CD14-positive monocyte (primary cell): ENCODE measurements at regions not wholly inside any gene's neighbourhood (a gene's known extent, or its start where the extent isn't known, plus 50 kb on each side); places are given as distances from the start of the nearest gene placed in this dataset.

ENCODE experiments used
- DNase-seq, 3 donors: peaks; one replicate each; pipeline ENCODE4 v3.0.0-alpha.2; 2011 to 2022
- H2AFZ ChIP-seq: 2 replicates; pipeline ENCODE4 v1.6.0; 2012; ENCODE audit warnings: mild to moderate bottlenecking, low read depth, low read length, inconsistent platforms; ENCODE audit not compliant: insufficient read depth, poor library complexity, severe bottlenecking
- H3K27ac ChIP-seq, 2 donors: 1 replicate in 1 of 2; 2 replicates in 1 of 2; pipeline ENCODE4 v1.5.1; 2012 to 2013; ENCODE audit warnings: low read length in 2 of 2, control low read depth in 1 of 2, inconsistent platforms in 1 of 2, low read depth in 1 of 2, mild to moderate bottlenecking in 1 of 2
- H3K27me3 ChIP-seq, 2 donors: one replicate each; pipeline versions ENCODE4 v1.6.0 to v1.6.1; 2011 to 2013; ENCODE audit warnings: low read length in 2 of 2; ENCODE audit not compliant: control insufficient read depth in 2 of 2, insufficient read depth in 2 of 2
- H3K36me3 ChIP-seq, 2 donors: replicated peaks in 1 of 2; 1 replicate in 1 of 2; 2 replicates in 1 of 2; pipeline versions ENCODE4 v1.5.1 to v1.6.1; 2012 to 2013; ENCODE audit warnings: low read length in 2 of 2, control low read depth in 1 of 2, inconsistent platforms in 1 of 2, mild to moderate bottlenecking in 1 of 2; ENCODE audit not compliant: insufficient read depth in 2 of 2, control insufficient read depth in 1 of 2
- H3K4me1 ChIP-seq, 2 donors: 1 replicate in 1 of 2; 2 replicates in 1 of 2; pipeline versions ENCODE4 v1.5.1 to v1.6.1; 2012 to 2013; ENCODE audit warnings: low read length in 2 of 2, control low read depth in 1 of 2, inconsistent platforms in 1 of 2, mild to moderate bottlenecking in 1 of 2, moderate library complexity in 1 of 2; ENCODE audit not compliant: insufficient read depth in 2 of 2, control insufficient read depth in 1 of 2
- H3K4me2 ChIP-seq: replicated peaks from 2 replicates; pipeline ENCODE3; 2012; ENCODE audit warnings: low read length, moderate library complexity, mild to moderate bottlenecking; ENCODE audit not compliant: poor library complexity, severe bottlenecking; ENCODE audit errors: extremely low read depth
- H3K4me3 ChIP-seq, 3 experiments: fragments of 200-600 bp in 1 of 3; sonication (generic) in 1 of 3; replicated peaks in 1 of 3; 1 replicate in 2 of 3; 2 replicates in 1 of 3; pipeline ENCODE4 v1.5.1; 2011 to 2013; ENCODE audit warnings: low read length in 3 of 3, mild to moderate bottlenecking in 3 of 3, control low read depth in 2 of 3, low read depth in 2 of 3, inconsistent platforms in 1 of 3, moderate library complexity in 1 of 3
- H3K79me2 ChIP-seq: 2 replicates; pipeline ENCODE4 v1.6.0; 2012; ENCODE audit warnings: mild to moderate bottlenecking, control low read depth, inconsistent platforms, low read length, moderate library complexity; ENCODE audit not compliant: insufficient read depth
- H3K9ac ChIP-seq: 2 replicates; pipeline ENCODE4 v1.6.0; 2017; ENCODE audit warnings: low read length, mild to moderate bottlenecking; ENCODE audit not compliant: insufficient read depth, poor library complexity, severe bottlenecking
- H3K9me3 ChIP-seq, 2 donors: replicated peaks in 1 of 2; 1 replicate in 1 of 2; 2 replicates in 1 of 2; pipeline versions ENCODE4 v1.5.1 to v1.6.1; 2012 to 2013; ENCODE audit warnings: low read length in 2 of 2, control low read depth in 1 of 2; ENCODE audit not compliant: control insufficient read depth in 1 of 2, insufficient read depth in 1 of 2
- H4K20me1 ChIP-seq: 2 replicates; pipeline ENCODE4 v1.6.0; 2012; ENCODE audit warnings: mild to moderate bottlenecking, low read length, control low read depth, moderate library complexity; ENCODE audit not compliant: insufficient read depth
- H3K27ac Mint-ChIP-seq, 7 donors: one replicate each; pipeline ENCODE4 v1.8.0; 2020; ENCODE audit warnings: mild to moderate bottlenecking in 7 of 7, mixed read lengths in 7 of 7, moderate library complexity in 6 of 7, inconsistent platforms in 2 of 7
- H3K27me3 Mint-ChIP-seq, 3 donors: one replicate each; pipeline ENCODE4 v1.8.0; 2021 to 2022; ENCODE audit warnings: low read depth in 3 of 3, mild to moderate bottlenecking in 3 of 3, mixed read lengths in 3 of 3, moderate library complexity in 3 of 3, inconsistent platforms in 1 of 3
- H3K36me3 Mint-ChIP-seq, 2 donors: one replicate each; pipeline ENCODE4 v1.8.0; 2020; ENCODE audit warnings: mixed read lengths in 2 of 2, inconsistent platforms in 1 of 2, mild to moderate bottlenecking in 1 of 2
- H3K4me1 Mint-ChIP-seq: one replicate; pipeline ENCODE4 v1.8.0; 2020; ENCODE audit warnings: mild to moderate bottlenecking, mixed read lengths
- H3K4me3 Mint-ChIP-seq, 2 donors: one replicate each; pipeline ENCODE4 v1.8.0; 2020; ENCODE audit warnings: mild to moderate bottlenecking in 2 of 2, mixed read lengths in 2 of 2, moderate library complexity in 1 of 2
- H3K9me3 Mint-ChIP-seq, 7 donors: one replicate each; pipeline ENCODE4 v1.8.0; 2020 to 2022; ENCODE audit warnings: mixed read lengths in 7 of 7, mild to moderate bottlenecking in 6 of 7, moderate library complexity in 6 of 7, inconsistent platforms in 2 of 7
- WGBS: methylation state at CpG from one replicate; pipeline ENCODE4 v1.1.5; 2013; ENCODE audit warnings: missing lambda C conversion rate; ENCODE audit not compliant: insufficient coverage; 5-methylcytosine and 5-hydroxymethylcytosine counted together
- intact Hi-C, 2 donors: fragments of 100-400 bp; cut with micrococcal nuclease; formaldehyde crosslinking; loops; one replicate each; pipeline versions ENCODE4 v1.15.0 to v1.15.1; 2023
- TF ChIP-seq, protein P1 (sequence below): fragments of 200-600 bp; IDR thresholded peaks from one replicate; pipeline ENCODE4 v1.8.0; 2022; ENCODE audit warnings: antibody characterized with exemption, mild to moderate bottlenecking

DNA sequence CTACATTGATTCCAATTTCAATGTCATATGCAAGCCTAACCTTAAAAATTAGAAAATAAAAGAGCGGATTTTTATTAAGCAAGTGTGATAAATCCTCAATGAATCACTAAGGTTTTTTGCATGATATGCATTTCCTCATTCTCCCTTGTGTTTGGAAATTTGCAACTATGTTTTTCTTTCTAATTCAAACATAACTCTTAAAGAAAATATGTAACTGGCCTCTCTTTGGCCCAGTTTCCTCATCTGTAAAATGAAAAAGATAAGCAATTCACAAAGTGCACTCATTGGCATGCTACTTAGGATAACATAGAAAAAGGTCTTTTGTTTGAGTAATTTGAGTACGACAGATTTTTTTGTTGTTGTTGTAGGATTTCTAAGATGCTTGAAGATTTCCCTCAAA lies 295.5 kb downstream of the CDH11 start:
- no peaks in the 10 kb centered on the region for H3K4me1 ChIP-seq
- H3K9me3 Mint-ChIP-seq, result peaks cover 0 to 8% (median 1%) of the 10 kb centered on the region in 7 donors
- DNase-seq, result no peak
- no peaks in the 10 kb centered on the region for H3K27me3 ChIP-seq
- no peaks in the 10 kb centered on the region for H3K79me2 ChIP-seq
- peaks cover 0 to 2% (median 0%) of the 10 kb centered on the region in 3 donors for H3K27me3 Mint-ChIP-seq
- H3K9me3 ChIP-seq, result peaks cover 0 to 2% of the 10 kb centered on the region in 2 donors
- intact Hi-C loops, result no loop called here
- TF ChIP-seq, protein P1, sequence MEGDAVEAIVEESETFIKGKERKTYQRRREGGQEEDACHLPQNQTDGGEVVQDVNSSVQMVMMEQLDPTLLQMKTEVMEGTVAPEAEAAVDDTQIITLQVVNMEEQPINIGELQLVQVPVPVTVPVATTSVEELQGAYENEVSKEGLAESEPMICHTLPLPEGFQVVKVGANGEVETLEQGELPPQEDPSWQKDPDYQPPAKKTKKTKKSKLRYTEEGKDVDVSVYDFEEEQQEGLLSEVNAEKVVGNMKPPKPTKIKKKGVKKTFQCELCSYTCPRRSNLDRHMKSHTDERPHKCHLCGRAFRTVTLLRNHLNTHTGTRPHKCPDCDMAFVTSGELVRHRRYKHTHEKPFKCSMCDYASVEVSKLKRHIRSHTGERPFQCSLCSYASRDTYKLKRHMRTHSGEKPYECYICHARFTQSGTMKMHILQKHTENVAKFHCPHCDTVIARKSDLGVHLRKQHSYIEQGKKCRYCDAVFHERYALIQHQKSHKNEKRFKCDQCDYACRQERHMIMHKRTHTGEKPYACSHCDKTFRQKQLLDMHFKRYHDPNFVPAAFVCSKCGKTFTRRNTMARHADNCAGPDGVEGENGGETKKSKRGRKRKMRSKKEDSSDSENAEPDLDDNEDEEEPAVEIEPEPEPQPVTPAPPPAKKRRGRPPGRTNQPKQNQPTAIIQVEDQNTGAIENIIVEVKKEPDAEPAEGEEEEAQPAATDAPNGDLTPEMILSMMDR, result no peak
- H3K4me2 ChIP-seq, result no peak overlapping the region
- no peaks in the 10 kb centered on the region for H3K36me3 ChIP-seq
- H3K27ac ChIP-seq, result no peak overlapping the region
- H3K9ac ChIP-seq, result no peak overlapping the region
- WGBS, result no CpG with 5 or more reads among the region's 2 CpGs
- H3K4me1 Mint-ChIP-seq, result no peaks in the 10 kb centered on the region
- H3K4me3 ChIP-seq, result no peak overlapping the region
- no peak overlapping the region for H3K4me3 Mint-ChIP-seq
- no peaks in the 10 kb centered on the region for H4K20me1 ChIP-seq
- no peak overlapping the region for H3K27ac Mint-ChIP-seq
- no peak overlapping the region for H2AFZ ChIP-seq
- H3K36me3 Mint-ChIP-seq, result no peaks in the 10 kb centered on the region

GRCh38 chr16:64823481-64824075 lies 298.3 kb downstream of the CDH11 start:
- H3K27me3 Mint-ChIP-seq, result peaks cover 0 to 2% (median 0%) of the 10 kb centered on the region in 3 donors
- H3K4me3 ChIP-seq, result no peak overlapping the region
- peaks cover 0 to 5% (median 2%) of the 10 kb centered on the region in 7 donors for H3K9me3 Mint-ChIP-seq
- WGBS, result no CpG with 5 or more reads among the region's 2 CpGs
- no peaks in the 10 kb centered on the region for H4K20me1 ChIP-seq
- no peaks in the 10 kb centered on the region for H3K4me1 Mint-ChIP-seq
- DNase-seq, result no peak
- no peak overlapping the region for H3K27ac Mint-ChIP-seq
- H3K36me3 Mint-ChIP-seq, result no peaks in the 10 kb centered on the region
- no peak overlapping the region for H2AFZ ChIP-seq
- H3K9ac ChIP-seq, result no peak overlapping the region
- H3K79me2 ChIP-seq, result no peaks in the 10 kb centered on the region
- TF ChIP-seq, protein P1, result no peak
- H3K27me3 ChIP-seq, result no peaks in the 10 kb centered on the region
- no peak overlapping the region for H3K4me3 Mint-ChIP-seq
- H3K27ac ChIP-seq, result no peak overlapping the region
- no peaks in the 10 kb centered on the region for H3K9me3 ChIP-seq
- H3K4me2 ChIP-seq, result no peak overlapping the region
- no peaks in the 10 kb centered on the region for H3K4me1 ChIP-seq
- intact Hi-C loops, result no loop called here
- H3K36me3 ChIP-seq, result no peaks in the 10 kb centered on the region
